A549 (cell line): ENCODE measurements at regions not wholly inside any gene's neighbourhood (a gene's known extent, or its start where the extent isn't known, plus 50 kb on each side); places are given as distances from the start of the nearest gene placed in this dataset.

Experiments used
- CTCF ChIP-seq: fragments of >200 bp; sonication (Bioruptor Twin); formaldehyde crosslinking; IDR thresholded peaks from 3 replicates; pipeline ENCODE4 v1.5.1; 2016
- EHMT2 ChIP-seq: fragments of 200-600 bp; sonication (generic); IDR thresholded peaks from 2 replicates; pipeline ENCODE4 v1.6.1; 2016; ENCODE audit warnings: antibody characterized with exemption, low read depth, mild to moderate bottlenecking, moderate library complexity
- MAX ChIP-seq: IDR thresholded peaks from 2 replicates; pipeline ENCODE4 v1.6.1; 2012
- MYC ChIP-seq: IDR thresholded peaks from 2 replicates; pipeline ENCODE4 v1.6.1; 2012; ENCODE audit warnings: mild to moderate bottlenecking, inconsistent platforms, low read length, improper control_type of control experiment, borderline replicate concordance
- RAD21 ChIP-seq, 2 experiments: fragments of >200 bp in 1 of 2; sonication (Bioruptor Twin) in 1 of 2; formaldehyde crosslinking in 1 of 2; IDR thresholded peaks in 1 of 2; conservative IDR thresholded peaks in 1 of 2; 2 replicates in 1 of 2; 3 replicates in 1 of 2; pipeline ENCODE4 v1.6.1; 2012 to 2018; ENCODE audit warnings: inconsistent platforms in 1 of 2
- REST ChIP-seq: fragments of 200-600 bp; sonication (generic); IDR thresholded peaks from 2 replicates; pipeline ENCODE4 v1.6.1; 2016; ENCODE audit warnings: antibody characterized with exemption, mild to moderate bottlenecking, moderate library complexity
- RNF2 ChIP-seq: fragments of 200-600 bp; sonication (generic); IDR thresholded peaks from 2 replicates; pipeline ENCODE4 v1.6.1; 2016; ENCODE audit warnings: low read depth, mild to moderate bottlenecking, antibody characterized with exemption, moderate library complexity, borderline replicate concordance
- USF2 ChIP-seq: fragments of 450-650 bp; IDR thresholded peaks from 2 replicates; pipeline ENCODE4 v1.6.1; 2014; ENCODE audit warnings: antibody characterized with exemption

GRCh38 chr4:17195461-17196275, 297.2 kb upstream of the LDB2 start:
- TF ChIP-seq USF2 (no peak), CTCF (no peak), RAD21 (conservative IDR thresholded peaks at IDR 0.05 in 1 of 2, IDR thresholded peaks at IDR 0.05 in 1 of 2) (no peak), EHMT2 (no peak), RNF2 (no peak), REST (no peak), MAX (no peak), MYC (no peak)
